Small intestine (tissue), 7 donors: ENCODE measurements at regions not wholly inside any gene's neighbourhood (a gene's known extent, or its start where the extent isn't known, plus 50 kb on each side); places are given as distances from the start of the nearest gene placed in this dataset.
"Not testable (repeated sequence)": the region's sequence is repeated elsewhere in the genome, so short reads cannot be mapped to it uniquely, and the experiment has no call there.

Experiments used
- DNase-seq, 2 donors: peaks; one replicate each; pipeline versions ENCODE4 v3.0.0 to v3.0.0-alpha.2; 2013
- FAIRE-seq: peaks from 2 replicates; lab custom pipeline; 2012; peaks lifted over from hg19 to GRCh38; lab: Jason Lieb, UNC
- H3K27ac ChIP-seq, 3 donors: one replicate each; pipeline ENCODE4 v1.5.1; 2013; ENCODE audit warnings: low read length in 2 of 3, mild to moderate bottlenecking in 2 of 3, control low read depth in 1 of 3, inconsistent platforms in 1 of 3, low read depth in 1 of 3, moderate library complexity in 1 of 3
- H3K27me3 ChIP-seq, 3 donors: one replicate each; pipeline ENCODE4 v1.6.1; 2013; ENCODE audit warnings: low read length in 3 of 3, inconsistent platforms in 1 of 3; ENCODE audit not compliant: control insufficient read depth in 3 of 3, insufficient read depth in 3 of 3
- H3K36me3 ChIP-seq, 3 donors: one replicate each; pipeline ENCODE4 v1.6.1; 2013; ENCODE audit warnings: low read length in 3 of 3, inconsistent platforms in 1 of 3, low read depth in 1 of 3, mild to moderate bottlenecking in 1 of 3, moderate library complexity in 1 of 3; ENCODE audit not compliant: control insufficient read depth in 3 of 3, insufficient read depth in 2 of 3
- H3K4me1 ChIP-seq, 3 donors: one replicate each; pipeline ENCODE4 v1.6.1; 2013; ENCODE audit warnings: low read length in 2 of 3, inconsistent platforms in 1 of 3, low read depth in 1 of 3, mild to moderate bottlenecking in 1 of 3, moderate library complexity in 1 of 3; ENCODE audit not compliant: control insufficient read depth in 3 of 3, insufficient read depth in 2 of 3
- H3K4me3 ChIP-seq, 3 donors: one replicate each; pipeline ENCODE4 v1.5.1; 2013; ENCODE audit warnings: low read length in 3 of 3, control low read depth in 1 of 3, inconsistent platforms in 1 of 3, low read depth in 1 of 3, mild to moderate bottlenecking in 1 of 3, moderate library complexity in 1 of 3
- H3K9me3 ChIP-seq, 2 donors: one replicate each; pipeline ENCODE4 v1.6.1; 2013; ENCODE audit warnings: low read depth in 1 of 2, low read length in 1 of 2; ENCODE audit not compliant: control insufficient read depth in 2 of 2, insufficient read depth in 1 of 2
- WGBS, 3 donors: extraction: QIAGEN DNeasy Blood & Tissue Kit; methylation state at CpG; one replicate each; pipeline ENCODE4 v1.1.7; 2013; 5-methylcytosine and 5-hydroxymethylcytosine counted together
- donor health status: healthy with polysubstance abuse.
- donor health status: control.
- donor health status: control.
- donor health status: Bipolar disorder and iron deficiency.
- donor health status: healthy.

DNA sequence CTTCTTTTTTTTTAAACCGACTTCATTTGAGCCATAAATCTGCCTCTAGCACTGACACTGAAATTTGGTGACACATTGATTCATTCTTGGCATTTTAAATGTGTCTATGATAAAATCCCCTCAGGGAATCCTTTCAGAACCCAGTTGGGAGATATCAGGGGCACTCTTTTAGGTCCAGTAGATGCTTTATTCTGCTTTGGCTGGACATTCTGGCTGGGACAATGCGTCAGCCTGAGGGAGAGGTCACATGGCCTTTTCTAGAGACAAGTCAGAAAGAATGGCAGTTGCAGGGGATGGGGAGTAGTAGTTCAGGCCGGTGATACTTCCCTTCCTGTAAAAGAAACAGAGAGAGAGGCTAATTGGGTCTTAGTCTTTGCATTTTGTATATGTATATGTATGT is 63.1 kb downstream of the TRIM43 start:
- H3K27ac ChIP-seq: not testable (repeated sequence)

GRCh38 chr2:95656553-95656952 is 64.8 kb downstream of the TRIM43 start:
- H3K4me3 ChIP-seq, H3K36me3 ChIP-seq, H3K4me1 ChIP-seq, FAIRE-seq, H3K27me3 ChIP-seq, H3K9me3 ChIP-seq: not testable (repeated sequence)
- peak overlapping the region in 1 of 3 donors; percentile 22 for H3K27ac ChIP-seq
- WGBS, 3 donors: 14 to 57% (median 18%) methylated on average over 1 of the region's 1 CpG
- DNase-seq: peak; percentile 51 to 54

More for the DNA sequence above, 63.1 kb downstream of the TRIM43 start:
- not testable (repeated sequence) for H3K36me3 ChIP-seq, H3K4me1 ChIP-seq, H3K9me3 ChIP-seq, H3K4me3 ChIP-seq, FAIRE-seq, DNase-seq, H3K27me3 ChIP-seq
- WGBS, 3 donors: no CpG with 5 or more reads among the region's 3 CpGs

DNA sequence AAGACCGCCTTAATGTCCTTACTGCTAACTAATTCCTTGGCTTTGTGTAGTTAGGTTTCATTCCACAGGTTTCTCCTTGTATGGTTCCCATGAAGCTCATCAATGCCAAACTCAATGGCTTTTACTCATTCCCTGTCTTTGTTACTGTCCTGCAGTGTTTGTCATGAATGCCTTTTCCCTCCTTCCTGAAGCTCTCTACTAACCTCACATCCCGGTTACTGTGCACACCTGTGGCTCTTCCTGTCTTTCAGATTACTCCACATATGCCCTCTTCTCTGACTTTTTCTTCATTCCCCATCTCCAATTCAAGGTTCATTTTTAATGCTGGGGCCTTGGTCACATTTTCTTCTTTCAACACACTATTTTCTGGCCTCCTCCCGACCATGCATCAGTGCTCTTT is 66.1 kb downstream of the TRIM43 start:
- not testable (repeated sequence) for H3K27ac ChIP-seq, H3K4me3 ChIP-seq, DNase-seq, H3K36me3 ChIP-seq, H3K27me3 ChIP-seq, H3K4me1 ChIP-seq, FAIRE-seq, H3K9me3 ChIP-seq
- WGBS, 3 donors: 89 to 95% (median 95%) methylated on average over 3 of the region's 3 CpGs

GRCh38 chr2:95660766-95661562 is 69.2 kb downstream of the TRIM43 start:
- not testable (repeated sequence) for H3K4me3 ChIP-seq, DNase-seq, H3K9me3 ChIP-seq, H3K27me3 ChIP-seq, H3K27ac ChIP-seq, H3K4me1 ChIP-seq, FAIRE-seq, H3K36me3 ChIP-seq
- 87 to 91% (median 90%) methylated on average over 16 of the region's 16 CpGs for WGBS, 3 donors

DNA sequence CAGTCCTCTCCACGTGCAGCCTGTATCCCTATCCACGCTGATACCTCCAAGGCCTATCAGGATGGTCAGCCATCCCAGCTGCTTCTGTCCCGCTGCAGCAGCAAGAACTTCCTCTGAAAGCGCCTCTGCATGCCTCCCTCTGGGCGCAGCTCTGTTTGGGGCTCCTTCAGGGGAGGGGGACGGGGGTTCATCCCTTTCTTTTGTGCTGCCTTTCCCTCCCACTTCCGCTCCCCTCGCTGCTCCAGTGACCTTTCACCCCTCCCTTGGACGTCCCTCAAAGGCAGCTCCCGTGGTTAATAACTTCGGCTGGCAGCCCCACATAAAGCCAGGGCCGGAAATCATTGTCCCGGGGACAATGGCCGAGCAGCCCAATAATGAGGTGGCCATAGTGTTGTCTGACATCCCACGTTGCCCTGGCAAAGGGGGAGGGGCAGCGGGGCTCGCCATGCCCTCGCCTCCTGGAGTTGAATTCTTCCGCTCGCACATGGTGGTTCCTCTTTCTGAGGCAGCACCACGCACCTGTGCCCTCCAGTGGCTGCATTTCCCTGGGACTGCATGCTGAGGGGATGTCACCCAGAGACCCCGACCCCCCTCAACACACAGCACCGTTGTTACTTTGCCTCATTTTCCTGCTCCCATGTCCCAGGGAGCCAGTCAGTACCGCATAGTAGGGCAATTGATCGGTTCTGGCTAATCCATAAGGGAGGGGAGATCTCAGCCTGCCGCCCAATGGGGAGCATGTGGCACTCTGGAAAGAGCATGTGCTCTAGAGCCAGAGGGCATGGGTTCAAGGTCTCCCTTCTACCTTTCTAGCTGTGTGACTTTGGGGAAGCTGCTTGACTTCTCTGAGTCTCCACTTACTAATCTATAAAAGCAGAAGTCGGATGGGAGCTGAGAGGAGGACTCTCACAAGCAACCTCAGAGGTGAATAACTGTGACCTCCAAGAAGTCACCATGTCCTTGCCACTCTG is 72.0 kb downstream of the TRIM43 start:
- WGBS, 3 donors: 43 to 49% (median 47%) methylated on average over 26 to 27 of the region's 27 CpGs
- H3K27ac ChIP-seq, FAIRE-seq: not testable (repeated sequence)

GRCh38 chr2:95666636-95667035 is 74.8 kb downstream of the TRIM43 start:
- H3K4me1 ChIP-seq, H3K27ac ChIP-seq, H3K27me3 ChIP-seq, H3K9me3 ChIP-seq, H3K36me3 ChIP-seq, DNase-seq, FAIRE-seq, H3K4me3 ChIP-seq: not testable (repeated sequence)
- WGBS, 3 donors: 69 to 85% (median 74%) methylated on average over 2 of the region's 2 CpGs

More for the DNA sequence above, 72.0 kb downstream of the TRIM43 start:
- H3K36me3 ChIP-seq, H3K9me3 ChIP-seq, H3K4me1 ChIP-seq, DNase-seq, H3K27me3 ChIP-seq, H3K4me3 ChIP-seq: not testable (repeated sequence)

DNA sequence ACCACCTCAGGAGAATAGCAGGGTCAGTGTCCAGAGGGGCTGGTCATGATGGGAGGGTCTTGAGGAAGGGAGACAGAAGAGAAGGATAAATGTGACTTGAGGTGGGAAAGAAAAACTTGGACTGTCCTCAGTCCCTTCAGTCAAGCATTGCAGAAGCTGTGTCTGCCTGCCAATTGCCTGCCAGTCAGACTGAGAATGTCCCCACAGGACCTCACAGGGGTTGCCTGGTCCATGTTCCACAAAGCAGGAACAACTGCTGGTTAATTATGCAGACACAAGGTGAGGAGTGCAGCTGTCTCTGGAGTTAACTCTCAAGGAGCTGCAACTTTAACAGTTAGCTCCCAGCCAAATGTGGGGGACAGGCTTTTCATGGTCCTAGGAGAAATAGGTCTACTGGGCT is 75.7 kb downstream of the TRIM43 start:
- no peak overlapping the region for H3K4me3 ChIP-seq
- H3K36me3 ChIP-seq: no peaks in the 10 kb centered on the region
- no peaks in the 10 kb centered on the region for H3K4me1 ChIP-seq
- FAIRE-seq (no peak), DNase-seq (no peak)
- H3K27me3 ChIP-seq: peaks cover 0 to 2% (median 0%) of the 10 kb centered on the region in 3 donors
- no peaks in the 10 kb centered on the region for H3K9me3 ChIP-seq
- no peak overlapping the region for H3K27ac ChIP-seq

DNA sequence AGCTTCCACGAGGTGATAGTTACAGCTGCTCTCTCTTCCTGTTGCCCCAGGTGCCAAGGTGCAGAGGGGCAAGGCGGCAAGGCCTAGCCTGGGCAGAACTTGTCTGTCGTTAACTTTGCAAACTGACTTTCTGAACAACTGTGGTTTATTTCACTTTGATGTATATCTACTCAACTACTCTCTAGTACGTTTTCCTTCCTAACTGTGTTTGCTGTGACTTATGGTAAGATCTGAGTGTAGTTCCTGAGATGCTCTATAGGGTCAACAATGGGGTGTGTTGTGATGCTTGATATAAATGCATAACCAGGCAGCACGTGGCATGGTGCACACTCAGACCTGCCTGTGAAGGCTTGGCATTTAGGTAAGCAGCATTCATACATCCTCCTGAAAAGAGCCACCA is 77.1 kb downstream of the TRIM43 start:
- DNase-seq, H3K27ac ChIP-seq, H3K4me1 ChIP-seq, H3K27me3 ChIP-seq, H3K4me3 ChIP-seq, FAIRE-seq, H3K36me3 ChIP-seq, H3K9me3 ChIP-seq: not testable (repeated sequence)
- 31 to 44% (median 31%) methylated on average over 5 of the region's 5 CpGs for WGBS, 3 donors
